ENCODE measurements at regions not wholly inside any gene's neighbourhood (a gene's known extent, or its start where the extent isn't known, plus 50 kb on each side); places are given as distances from the start of the nearest gene placed in this dataset.

DNA sequence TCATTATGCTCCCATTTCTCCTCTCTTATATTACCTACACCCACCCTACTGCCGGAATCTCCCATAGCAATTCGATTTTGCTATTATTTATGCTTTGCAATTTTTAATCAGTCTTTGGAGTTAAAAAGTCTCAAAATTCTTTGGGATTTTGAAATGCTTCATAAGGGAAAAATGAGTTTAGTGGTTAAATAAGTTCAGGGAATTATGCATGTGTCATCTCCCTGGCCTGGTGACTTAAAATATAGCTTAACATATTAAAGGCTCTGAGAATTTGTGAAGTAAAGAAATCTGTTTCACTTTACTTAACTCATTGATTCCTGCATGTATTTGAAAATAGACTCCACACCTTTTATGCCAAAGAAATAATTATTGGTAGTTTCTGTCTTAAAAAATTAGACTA is 185.1 kb upstream of the DIPK2B start:
- DNase-seq (ENCODE audit: low read depth), result no peak

DNA sequence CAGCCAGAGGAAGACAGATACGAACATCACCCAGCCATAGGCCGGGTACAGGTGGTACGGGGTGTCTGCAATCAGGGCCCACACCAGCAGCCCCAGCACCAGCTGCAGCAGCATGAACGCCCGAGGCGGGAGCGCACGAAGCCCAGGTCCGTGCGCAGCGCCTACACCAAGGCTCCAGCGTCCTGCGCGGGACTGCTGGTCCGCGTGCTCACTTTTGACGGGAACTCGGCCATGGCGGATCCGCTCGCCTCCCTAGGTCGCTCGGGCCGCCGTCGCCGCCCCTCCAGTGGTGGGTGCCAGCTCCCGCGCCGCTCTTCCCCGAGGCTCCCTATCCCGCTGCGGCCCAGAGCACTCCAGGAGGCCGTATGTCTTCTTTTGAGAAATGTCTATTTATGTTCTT is 181.2 kb upstream of the DIPK2B start:
- DNase-seq (ENCODE audit: low read depth), result no peak

DNA sequence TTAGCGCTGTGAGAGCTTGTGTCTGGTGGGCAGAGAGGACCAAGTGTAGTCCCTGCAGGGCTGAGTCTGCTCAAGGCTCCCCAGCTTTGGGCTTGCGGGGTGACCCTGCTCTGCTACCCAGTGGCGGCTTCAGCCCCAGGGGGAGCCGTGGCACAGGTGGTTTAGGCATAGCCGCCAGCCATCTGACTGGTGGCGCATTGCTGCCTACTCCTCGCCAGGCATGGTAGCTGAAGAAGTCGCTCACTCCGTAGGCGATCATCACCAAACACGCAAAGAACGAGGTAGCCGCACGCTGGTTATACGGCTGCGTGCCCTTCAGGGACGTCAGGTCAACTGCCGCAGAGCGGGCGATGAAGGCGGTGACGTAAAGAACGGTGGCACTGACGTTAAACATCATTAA is 180.7 kb upstream of the DIPK2B start:
- DNase-seq (ENCODE audit: low read depth), result no peak

DNA sequence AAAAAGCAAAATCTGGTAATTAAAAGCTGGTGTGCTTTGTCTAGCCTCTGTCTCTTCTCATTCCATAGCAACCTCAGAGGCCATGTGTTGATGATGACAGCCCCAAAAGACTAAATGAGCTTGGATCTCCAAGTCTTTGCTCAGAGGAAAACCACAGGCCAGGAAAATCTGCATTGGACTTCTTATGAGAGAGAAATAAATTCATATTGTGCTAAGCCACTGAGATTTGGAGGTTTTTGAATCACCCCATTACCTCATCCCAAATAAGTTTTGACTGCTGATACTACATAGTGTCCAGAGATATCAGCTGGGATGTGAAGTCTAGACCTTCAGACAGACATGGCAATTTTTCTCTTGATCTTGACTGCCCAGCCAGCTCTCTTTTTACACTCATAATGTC is 178.6 kb upstream of the DIPK2B start:
- no peak for DNase-seq (ENCODE audit: low read depth)

DNA sequence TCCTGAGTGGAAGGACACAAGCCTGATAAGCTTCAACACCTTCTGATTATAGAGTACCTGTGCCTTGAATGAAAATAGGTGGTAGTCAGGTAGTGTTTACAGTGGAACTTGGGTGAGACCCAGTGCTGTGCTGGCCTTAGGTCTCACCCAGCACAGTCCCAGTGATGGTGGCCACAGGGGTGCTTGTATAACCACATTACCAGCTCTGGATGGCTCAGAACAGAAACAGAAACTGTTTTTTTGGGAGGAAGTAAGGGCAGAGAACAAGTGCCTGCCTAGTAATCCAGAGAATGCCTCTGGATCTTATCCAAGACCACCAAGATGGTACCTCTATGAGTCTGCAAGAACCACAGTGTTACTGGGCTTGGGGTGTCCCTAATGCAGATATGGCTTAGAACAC is 171.5 kb upstream of the DIPK2B start:
- no peak for DNase-seq (ENCODE audit: low read depth)

DNA sequence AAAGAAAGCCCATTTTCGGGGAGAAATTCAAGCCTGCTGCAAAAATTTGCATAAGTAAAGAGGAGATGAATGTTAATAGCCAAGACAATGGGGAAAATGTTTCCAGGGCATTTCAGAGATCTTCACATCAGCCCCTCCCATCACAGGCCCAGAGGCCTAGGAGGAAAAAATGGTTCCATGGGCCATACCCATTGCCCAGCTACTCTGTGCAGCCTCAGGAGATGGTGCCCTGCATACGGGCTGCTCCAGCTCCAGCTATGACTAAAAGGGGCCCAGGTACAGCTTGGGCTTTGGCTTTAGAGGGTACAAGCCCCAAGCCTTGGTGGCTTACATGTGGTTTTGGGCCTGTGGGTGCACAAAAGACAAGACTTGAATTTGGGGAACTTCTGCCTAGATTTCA is 168.0 kb upstream of the DIPK2B start:
- no peak for DNase-seq (ENCODE audit: low read depth)

DNA sequence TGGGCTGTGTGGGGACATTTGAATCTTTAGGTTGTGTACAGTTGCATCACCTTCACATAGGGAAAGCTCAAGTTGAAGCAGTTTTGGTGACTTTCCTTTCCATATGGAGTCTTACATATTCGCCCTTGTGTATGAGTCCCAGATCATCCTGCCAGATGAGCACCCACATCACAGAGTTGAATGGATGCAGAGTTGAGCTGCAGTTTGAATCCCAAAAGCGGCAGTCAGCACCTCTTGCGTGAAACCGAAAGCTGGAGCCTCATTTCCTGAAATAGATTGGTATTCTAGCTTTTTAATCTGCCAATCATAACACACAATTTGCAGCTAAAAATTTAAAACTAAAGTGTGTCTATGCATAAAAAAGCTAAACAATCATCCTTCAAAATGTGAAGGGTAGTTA is 162.9 kb upstream of the DIPK2B start:
- DNase-seq (ENCODE audit: low read depth), result no peak

DNA sequence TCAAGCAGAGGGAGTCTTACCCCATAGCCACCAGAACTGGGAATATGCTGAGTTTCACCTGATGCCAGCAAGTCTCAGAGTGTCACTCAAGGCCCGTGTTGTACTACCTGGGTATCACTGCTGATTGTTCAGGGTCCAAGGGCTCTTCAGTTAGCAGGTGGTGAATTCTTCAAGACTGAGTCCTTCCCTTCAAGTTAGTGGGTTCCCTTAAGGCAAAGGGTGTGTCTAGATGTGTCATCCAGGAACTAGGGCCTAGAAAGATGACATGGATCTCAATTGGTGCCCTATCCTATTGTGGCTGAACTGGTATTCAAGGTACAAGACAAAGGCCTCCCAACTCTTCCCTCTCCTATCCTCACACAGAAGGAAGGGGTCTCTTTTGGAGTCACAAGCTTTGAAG is 159.9 kb upstream of the DIPK2B start:
- DNase-seq (ENCODE audit: low read depth), result no peak

DNA sequence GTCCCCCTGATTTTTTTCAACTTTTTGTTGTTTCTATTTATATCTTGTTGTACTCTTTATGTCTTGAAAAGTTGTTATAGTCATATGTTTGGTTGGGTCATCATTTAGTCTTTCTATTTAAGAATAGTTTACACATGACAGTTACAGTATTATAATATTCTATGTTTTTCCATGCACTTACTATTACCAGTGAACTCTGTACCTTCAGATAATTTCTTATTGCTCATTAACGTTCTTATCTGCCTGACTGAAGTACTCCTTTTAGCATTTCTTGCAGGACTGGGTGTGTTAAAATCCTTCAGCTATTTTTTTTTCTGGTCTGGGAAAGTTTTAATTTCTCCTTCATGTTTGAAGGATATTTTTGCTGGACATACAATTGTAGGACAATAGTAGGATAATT is 157.7 kb upstream of the DIPK2B start:
- no peak for DNase-seq (ENCODE audit: low read depth)

DNA sequence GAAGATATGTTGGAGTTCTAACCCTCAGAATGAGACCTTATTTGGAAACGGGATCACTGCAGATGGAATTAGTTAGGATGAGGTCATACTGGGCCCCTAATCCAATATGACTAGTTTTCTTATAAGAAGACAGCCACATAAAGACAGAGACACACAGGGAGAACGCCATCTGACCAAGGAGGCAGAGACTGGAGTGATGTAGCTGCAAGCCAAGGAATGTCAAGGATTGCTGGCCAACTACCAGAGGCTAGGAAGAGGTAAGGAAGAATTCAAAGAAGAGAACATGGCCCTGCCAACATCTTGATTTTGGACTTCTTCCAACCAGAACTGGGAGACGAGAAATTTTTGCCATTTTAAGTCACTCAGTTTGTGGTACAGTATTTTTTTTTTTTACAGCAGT is 152.8 kb upstream of the DIPK2B start:
- DNase-seq (ENCODE audit: low read depth), result no peak

DNA sequence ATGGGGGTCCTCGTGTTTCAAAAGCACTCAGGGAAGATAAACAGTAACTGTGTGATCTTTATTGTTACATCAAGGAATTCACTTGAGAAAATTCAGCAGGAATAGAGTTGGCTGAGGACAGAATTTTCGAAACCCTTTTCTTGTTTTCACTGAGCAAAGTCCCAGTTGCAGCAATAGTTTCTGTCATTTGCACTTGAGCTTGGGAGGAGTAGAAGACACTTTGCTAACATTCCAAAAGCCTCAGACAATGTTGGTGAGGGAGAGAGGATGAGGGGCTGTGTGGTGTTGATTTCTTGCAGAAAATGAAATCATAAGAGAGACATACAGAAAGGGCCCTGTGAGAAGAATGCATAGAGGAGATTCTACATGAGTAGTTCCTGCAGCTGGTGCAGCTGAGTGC is 151.9 kb upstream of the DIPK2B start:
- no peak for DNase-seq (ENCODE audit: low read depth)

DNA sequence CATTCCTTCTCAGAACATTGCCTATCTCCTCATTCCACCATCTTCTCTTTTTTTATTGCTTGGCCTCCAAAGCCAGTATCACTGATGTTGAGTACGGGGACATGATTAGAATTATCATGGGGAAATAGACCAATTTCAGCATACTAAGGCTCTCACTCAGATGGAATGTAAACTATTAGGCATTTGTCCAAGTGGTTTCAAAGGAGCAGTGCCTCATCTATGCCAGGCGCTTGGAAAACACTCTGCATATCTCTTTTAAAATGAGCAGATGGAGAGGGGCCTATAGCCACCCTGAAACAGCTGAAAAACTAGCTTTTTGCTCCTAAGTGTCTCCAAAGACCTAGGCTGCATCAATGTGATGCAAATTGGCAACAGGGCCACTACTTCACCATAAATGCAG is 150.8 kb upstream of the DIPK2B start:
- DNase-seq (ENCODE audit: low read depth), result no peak

DNA sequence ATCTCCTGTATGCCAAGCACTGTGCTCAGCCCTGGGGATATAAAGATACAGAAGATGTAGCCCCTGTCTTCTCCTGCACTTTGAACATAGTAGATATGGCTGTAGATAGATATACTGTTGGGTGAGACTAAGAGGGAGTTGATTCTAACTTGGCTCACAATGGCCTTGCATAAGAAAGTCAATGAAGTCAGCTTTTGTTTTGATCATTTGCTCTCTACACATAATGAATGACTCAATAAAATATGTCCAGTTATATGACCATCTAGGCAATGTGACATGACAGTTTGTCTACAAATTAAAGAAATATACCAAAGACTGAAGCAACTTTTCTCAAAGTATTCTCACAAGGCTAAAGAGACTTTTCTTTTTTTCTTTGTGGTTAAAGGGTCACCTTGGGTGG is 147.6 kb upstream of the DIPK2B start:
- DNase-seq (ENCODE audit: low read depth), result no peak

DNA sequence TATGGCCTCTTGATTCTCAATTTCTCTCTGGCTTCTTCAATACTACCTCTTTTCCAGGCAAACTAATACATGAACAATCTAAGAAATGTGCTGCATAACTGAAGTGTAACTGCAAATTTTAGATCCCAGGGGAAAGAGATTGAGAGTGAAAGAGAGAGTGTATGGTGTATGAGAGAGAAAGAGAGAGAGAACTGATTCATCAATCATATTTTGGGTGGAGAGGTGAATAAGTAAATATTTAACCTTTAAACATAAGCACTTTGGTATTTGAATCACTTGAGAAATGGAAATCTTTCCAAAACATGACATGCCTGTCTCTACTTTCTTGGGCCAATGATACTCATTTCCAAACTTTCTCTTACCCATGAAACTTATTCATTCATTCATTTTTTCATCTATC is 147.2 kb upstream of the DIPK2B start:
- DNase-seq (ENCODE audit: low read depth), result no peak

DNA sequence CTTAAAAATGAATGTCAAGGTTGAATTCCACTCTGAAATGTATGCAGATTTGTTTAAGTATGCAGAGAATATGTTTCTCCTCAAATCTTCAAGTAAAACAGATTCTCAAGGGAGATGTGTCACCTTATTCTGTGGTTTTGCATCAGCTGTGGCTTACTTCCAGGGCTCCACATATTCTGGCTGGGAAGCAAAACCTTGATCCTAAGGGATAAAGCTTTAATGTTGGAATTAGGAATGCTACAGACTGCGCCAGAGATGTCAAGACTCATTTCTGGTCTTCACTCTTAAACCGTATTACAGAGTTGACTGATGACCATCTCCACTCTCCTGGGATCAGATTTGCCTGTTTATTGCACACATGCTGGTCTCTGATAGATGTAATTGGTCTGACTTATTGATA is 143.9 kb upstream of the DIPK2B start:
- DNase-seq (ENCODE audit: low read depth), result no peak

DNA sequence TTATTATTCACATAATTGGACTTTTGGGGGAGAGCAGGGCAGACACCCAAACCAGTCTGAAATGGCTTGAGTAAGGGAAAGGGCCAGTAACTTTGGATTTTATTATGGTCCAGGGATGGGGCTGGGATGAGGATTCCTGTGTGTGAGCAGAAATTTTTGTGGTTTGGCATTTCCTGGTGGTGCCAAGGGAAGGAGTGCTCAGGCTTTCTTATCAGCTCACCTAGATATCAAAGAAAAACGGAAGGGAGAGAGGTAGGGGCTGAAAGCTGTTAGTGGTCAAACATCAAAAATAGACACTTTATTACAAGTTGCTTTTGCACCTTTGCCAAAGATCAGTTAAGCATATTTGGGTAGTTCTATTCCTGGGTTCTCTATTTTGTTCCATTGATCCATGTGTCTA is 128.5 kb upstream of the DIPK2B start:
- no peak for DNase-seq (ENCODE audit: low read depth)

DNA sequence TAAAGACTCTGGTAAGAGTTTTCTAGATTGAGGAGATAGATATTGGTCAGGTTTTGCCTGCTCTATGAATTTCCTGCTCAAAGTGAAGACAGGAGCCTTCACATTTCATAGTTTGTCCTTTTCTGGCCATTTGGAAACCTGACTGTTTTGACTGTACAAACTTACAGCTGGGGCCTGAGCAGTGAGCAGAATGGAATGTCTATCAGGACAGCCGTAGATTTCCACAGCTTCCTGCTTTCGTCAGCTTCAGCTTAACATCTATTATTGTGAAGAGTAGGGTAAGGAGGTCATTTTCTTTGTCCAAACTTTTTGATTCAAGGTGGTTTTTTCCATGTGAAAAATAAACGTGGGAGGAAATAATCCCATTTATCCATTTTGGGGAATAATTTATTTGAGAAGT is 124.3 kb upstream of the DIPK2B start:
- no peak for DNase-seq (ENCODE audit: low read depth)

DNA sequence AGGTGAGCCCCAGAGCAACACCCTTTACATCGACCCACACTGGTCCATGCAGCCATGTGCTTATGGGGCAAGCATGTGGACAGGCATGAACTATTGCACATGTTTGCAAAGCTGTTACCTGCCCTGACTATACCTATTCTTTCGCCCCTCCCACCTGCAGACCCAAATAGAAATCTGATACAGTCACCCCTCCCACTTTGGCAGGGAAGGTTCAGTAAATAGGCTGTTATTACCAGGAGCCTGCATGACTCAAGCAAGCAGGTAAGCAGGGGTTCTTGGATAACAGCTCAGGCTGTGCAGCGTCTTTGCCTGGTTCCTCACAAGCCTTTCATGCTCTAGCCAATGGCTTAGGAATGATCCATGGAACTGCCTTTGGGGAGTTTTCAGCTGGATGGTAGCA is 122.7 kb upstream of the DIPK2B start:
- no peak for DNase-seq (ENCODE audit: low read depth)

DNA sequence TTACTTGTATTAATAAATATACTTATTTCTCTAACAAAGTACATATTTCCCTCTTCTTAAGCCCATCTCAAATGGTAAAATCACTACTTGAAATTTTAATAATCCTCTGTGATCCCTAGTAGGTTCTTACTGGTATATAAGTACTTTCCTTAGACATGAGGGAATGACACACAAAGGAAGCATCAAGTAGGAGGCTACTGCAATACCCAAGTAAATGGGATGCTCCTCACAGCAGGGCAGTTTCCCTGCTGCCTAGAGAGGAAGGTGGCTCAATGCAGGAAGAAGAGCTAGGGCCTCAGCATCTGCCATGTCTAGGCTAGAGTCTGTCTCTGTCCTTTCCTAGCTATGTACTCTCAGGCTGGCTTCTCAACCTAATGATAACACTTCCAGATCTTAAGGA is 122.1 kb upstream of the DIPK2B start:
- no peak for DNase-seq (ENCODE audit: low read depth)

DNA sequence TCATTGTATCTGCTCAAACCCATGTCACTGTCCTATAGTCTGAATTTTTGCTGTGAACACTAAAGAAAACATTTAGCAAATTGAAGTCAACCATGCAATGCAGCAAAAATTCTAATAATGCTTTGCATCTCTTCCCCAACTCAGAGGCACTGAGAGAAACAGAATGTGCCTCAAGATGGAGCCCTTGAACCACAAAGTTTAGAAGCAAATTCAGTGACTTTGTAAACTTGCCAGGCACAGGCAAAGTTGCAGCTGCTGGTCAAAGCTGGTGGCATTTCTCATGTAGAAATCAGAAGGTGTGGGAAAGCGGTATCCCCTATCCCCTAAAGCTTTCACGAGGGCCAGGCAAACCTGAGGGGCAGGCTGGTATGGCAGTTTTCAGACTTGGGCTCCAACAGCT is 121.7 kb upstream of the DIPK2B start:
- DNase-seq (ENCODE audit: low read depth), result no peak

DNA sequence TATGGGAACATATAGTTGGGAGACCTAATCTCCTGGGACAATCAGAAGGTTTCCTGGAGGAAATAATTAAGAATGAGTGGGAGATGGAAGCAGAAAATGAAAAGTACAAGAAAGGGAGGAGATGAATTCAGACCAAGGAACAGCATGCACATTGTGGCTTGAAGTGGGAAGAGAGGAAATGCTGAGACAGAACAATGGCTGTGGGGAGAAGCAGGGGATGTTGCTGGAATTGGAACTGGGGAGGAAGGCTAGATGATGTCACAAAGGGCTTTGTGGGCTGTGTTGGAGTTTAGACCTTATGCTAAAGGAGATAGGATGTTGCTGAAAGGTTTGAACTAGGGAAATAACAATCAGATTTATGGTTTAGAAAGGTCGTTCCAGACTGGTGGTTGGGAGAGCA is 119.5 kb upstream of the DIPK2B start:
- DNase-seq (ENCODE audit: low read depth), result no peak

DNA sequence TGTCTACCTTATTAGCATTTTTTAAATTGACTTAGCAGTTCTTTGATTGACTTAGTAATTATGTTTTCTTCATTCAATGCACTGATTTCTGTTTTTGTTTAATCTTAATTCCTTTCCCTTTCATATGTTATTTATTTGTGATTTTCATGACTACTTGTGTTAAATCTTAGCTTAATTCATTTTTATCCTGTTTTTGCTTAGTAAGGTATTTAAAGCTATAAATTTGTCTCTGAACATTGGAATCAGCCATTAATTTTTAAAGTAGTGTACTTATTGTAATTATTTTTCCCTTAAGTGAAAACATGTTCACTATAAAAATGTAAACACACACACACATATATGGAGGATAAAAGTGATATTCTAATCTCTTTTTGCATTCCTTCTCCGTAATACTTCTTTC is 109.1 kb upstream of the DIPK2B start:
- no peak for DNase-seq (ENCODE audit: low read depth)

DNA sequence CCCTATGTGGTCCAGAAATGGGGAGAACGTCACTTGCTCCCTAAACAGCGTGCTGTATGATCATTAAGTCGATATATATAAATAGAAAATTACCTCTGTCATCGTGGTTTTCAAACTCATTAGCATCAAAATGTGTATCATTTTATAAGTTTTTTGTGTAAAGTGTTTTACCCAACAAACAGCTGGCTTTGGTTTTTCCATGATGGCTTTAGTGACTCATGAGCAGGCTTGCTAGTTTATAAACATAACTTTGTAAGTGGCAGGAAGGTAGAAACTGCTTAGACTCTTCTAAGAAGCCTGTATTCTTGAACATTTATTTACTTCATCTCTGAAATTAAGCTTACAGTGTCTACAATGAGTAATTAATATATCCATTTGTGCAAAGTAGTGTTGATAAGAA is 108.4 kb upstream of the DIPK2B start:
- DNase-seq (ENCODE audit: low read depth), result no peak

DNA sequence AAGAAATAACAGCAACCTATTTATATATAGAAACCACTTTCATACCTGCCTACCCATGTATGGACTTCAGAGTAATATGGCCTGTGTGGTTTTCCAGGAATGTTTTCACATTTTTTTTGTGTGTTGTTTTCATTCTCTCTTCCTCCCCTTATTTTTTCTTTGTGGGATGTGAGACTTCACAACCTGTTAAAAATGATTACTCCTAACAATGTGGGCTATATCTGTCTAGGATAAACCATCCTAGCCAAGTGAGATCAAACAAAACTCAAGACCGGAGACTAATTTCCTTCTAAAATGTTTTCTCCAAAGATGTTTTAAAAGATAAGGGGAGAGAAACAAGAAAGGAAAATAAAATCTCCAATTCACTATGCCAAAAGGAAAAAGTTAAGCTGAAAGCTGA is 106.1 kb upstream of the DIPK2B start:
- DNase-seq (ENCODE audit: low read depth), result no peak

DNA sequence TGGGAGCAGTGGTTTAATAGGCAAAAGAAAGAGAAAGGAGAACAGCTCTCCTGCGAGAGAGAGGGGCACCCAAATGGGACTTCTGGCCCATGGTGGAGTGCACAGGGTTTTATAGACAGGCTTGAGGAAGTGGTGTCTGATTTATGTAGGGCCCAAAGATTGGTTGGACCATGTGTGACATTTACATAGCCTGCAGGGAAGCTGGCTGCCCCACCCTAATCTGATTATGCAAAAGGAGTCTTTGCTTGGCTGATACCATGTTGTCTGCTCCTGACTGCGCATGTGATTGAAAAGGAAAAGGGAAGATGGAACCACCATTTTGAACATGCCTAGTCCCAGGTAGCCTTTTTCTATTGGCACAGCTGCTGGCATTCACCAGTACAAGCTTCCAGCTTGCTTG is 100.0 kb upstream of the DIPK2B start:
- no peak for DNase-seq (ENCODE audit: low read depth)
